ENCODE measurements at regions not wholly inside any gene's neighbourhood (a gene's known extent, or its start where the extent isn't known, plus 50 kb on each side); places are given as distances from the start of the nearest gene placed in this dataset.

DNA sequence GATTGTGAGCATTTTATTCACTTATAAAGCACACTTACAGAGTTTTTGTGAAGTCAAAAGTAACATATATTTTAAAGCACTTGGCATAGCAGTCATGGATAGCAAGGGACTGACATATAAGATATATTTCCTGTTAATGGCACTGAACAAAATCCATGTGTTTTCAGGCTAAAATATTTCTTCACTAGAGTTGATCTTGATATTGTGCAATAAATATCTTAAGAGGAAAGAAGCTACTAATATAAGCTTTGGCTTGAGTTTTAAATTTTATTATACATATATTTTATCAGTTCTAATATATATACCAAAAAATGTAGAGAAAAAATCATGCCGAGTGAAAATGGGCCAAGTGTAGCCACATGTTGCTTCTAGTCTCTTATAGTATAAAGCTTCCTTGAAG is 189.7 kb upstream of the DPP10 start:
- no peak for DNase-seq
- TF ChIP-seq, protein P1, sequence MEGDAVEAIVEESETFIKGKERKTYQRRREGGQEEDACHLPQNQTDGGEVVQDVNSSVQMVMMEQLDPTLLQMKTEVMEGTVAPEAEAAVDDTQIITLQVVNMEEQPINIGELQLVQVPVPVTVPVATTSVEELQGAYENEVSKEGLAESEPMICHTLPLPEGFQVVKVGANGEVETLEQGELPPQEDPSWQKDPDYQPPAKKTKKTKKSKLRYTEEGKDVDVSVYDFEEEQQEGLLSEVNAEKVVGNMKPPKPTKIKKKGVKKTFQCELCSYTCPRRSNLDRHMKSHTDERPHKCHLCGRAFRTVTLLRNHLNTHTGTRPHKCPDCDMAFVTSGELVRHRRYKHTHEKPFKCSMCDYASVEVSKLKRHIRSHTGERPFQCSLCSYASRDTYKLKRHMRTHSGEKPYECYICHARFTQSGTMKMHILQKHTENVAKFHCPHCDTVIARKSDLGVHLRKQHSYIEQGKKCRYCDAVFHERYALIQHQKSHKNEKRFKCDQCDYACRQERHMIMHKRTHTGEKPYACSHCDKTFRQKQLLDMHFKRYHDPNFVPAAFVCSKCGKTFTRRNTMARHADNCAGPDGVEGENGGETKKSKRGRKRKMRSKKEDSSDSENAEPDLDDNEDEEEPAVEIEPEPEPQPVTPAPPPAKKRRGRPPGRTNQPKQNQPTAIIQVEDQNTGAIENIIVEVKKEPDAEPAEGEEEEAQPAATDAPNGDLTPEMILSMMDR (IDR thresholded peaks at IDR 0.05 in 4 of 5, conservative IDR thresholded peaks at IDR 0.05 in 1 of 5) = no peak
- Histone ChIP-seq H3K36me3 (no peaks in the 10 kb centered on the region), H3K4me1 (no peaks in the 10 kb centered on the region), H3K27me3 (no peaks in the 10 kb centered on the region), H3K4me3 (no peak overlapping the region), H3K27ac (no peak overlapping the region), H3K9me3 (no peaks in the 10 kb centered on the region)
- intact Hi-C loops (cut with DNase I; ENCODE audit: low total_unique reads) = no loop called here
- in situ Hi-C loops (cut with MboI; ENCODE audit: low sequenced_read_pairs in 4 of 4) = no loop called here
- ATAC-seq = no peak

DNA sequence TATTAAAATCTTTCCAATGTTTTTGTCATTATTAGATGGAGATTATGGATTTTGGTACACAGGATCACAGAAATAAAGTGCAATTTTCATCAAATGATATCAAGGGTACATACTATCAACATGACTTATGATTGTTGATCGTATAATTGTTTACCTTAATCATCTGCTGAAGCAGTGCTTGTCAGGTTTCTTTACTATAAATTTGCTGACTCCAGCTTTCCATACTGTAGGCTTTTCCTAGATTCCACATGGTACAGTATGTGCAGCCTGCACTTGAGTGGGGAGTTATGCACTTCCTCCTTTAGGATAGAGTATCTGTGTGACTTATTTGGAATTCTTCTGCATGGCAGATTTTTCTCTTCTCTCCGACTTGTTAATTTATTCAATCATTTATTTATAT is 187.6 kb upstream of the DPP10 start:
- Histone ChIP-seq H3K4me1 (no peaks in the 10 kb centered on the region), H3K4me3 (no peak overlapping the region), H3K27ac (no peak overlapping the region), H3K36me3 (no peaks in the 10 kb centered on the region), H3K27me3 (no peaks in the 10 kb centered on the region), H3K9me3 (no peaks in the 10 kb centered on the region)
- ATAC-seq (no peak), DNase-seq (no peak)
- intact Hi-C loops (cut with DNase I; ENCODE audit: low total_unique reads) (no loop called here), in situ Hi-C loops (cut with MboI; ENCODE audit: low sequenced_read_pairs in 4 of 4) (no loop called here)
- TF ChIP-seq, protein P1 (IDR thresholded peaks at IDR 0.05 in 4 of 5, conservative IDR thresholded peaks at IDR 0.05 in 1 of 5) = no peak
- TF ChIP-seq POLR2A (IDR thresholded peaks at IDR 0.05) = no peak

DNA sequence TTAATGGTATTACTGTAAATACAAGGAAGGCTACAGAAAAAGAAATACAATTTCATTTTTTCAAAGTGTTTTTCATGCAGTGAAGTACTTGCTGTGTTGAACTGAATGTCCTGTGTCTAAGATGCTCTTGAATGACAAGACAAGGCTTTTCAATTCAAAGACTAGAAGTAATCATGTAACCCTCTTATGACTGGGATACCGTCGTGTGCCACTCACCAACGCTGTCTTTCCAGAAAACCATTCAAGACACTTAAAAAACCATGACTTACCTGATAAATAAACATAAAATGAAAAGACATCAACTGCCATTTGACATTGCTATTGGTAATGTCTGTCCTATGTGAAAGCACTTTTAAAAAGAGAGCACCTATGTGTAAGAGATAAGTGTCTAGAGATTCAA is 183.1 kb upstream of the DPP10 start:
- H3K4me1 ChIP-seq = no peaks in the 10 kb centered on the region
- no peaks in the 10 kb centered on the region for H3K36me3 ChIP-seq
- TF ChIP-seq POLR2A (IDR thresholded peaks at IDR 0.05) = no peak
- TF ChIP-seq, protein P1 (IDR thresholded peaks at IDR 0.05 in 4 of 5, conservative IDR thresholded peaks at IDR 0.05 in 1 of 5) = no peak
- no peaks in the 10 kb centered on the region for H3K27me3 ChIP-seq
- intact Hi-C loops (cut with DNase I; ENCODE audit: low total_unique reads) (no loop called here), in situ Hi-C loops (cut with MboI; ENCODE audit: low sequenced_read_pairs in 4 of 4) (no loop called here)
- H3K27ac ChIP-seq = no peak overlapping the region
- no peak overlapping the region for H3K4me3 ChIP-seq
- DNase-seq (no peak), ATAC-seq (no peak)
- no peaks in the 10 kb centered on the region for H3K9me3 ChIP-seq

DNA sequence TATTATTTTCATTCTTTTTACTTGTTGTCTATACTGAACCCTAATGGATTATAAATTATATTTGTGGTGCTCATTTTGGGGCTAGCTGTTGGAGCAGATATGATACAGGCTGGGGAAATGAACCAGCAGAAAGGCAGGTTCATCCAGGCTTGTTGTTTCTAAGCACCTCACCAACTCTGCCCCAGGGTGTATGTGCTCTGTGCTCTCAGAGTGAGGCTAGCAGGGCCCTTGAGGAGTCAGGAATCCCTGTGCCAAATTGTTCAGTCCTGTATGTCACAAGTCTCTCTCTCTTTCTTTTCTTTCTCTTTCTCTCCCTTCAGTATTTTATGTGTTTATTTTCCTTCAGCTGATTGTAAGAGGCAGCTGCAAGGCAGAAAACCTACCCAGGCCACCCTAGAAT is 181.1 kb upstream of the DPP10 start:
- Histone ChIP-seq H3K27me3 (no peaks in the 10 kb centered on the region), H3K4me1 (no peaks in the 10 kb centered on the region), H3K4me3 (no peak overlapping the region), H3K9me3 (no peaks in the 10 kb centered on the region), H3K27ac (no peak overlapping the region), H3K36me3 (no peaks in the 10 kb centered on the region)
- ATAC-seq (no peak), DNase-seq (no peak)
- TF ChIP-seq, protein P1 (IDR thresholded peaks at IDR 0.05 in 4 of 5, conservative IDR thresholded peaks at IDR 0.05 in 1 of 5) = no peak
- no peak for TF ChIP-seq POLR2A (IDR thresholded peaks at IDR 0.05)
- in situ Hi-C loops (cut with MboI; ENCODE audit: low sequenced_read_pairs in 4 of 4) = no loop called here
- intact Hi-C loops (cut with DNase I; ENCODE audit: low total_unique reads) = no loop called here

DNA sequence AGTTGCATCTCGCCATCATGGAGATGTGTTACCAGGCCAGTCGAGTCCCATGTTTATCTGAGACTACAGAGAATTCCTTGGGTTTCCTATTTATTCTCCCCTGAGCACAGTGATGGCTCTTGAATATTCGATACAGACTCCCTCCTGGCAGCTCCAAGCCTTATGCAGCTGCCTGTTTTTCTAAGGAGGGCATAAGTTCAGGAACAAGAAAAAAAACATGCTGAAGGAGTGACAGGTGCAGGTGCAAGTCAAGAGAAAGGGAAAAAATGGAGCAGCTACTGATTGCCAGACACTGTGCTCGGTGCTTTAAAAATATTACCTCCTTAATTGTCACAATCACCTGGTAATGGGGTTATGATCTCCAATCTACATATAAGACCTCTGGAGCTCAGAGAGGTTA is 177.2 kb upstream of the DPP10 start:
- in situ Hi-C loops (cut with MboI; ENCODE audit: low sequenced_read_pairs in 4 of 4) (no loop called here), intact Hi-C loops (cut with DNase I; ENCODE audit: low total_unique reads) (no loop called here)
- Histone ChIP-seq H3K4me3 (no peak overlapping the region), H3K27me3 (no peaks in the 10 kb centered on the region), H3K36me3 (no peaks in the 10 kb centered on the region), H3K27ac (no peak overlapping the region), H3K4me1 (no peaks in the 10 kb centered on the region), H3K9me3 (no peaks in the 10 kb centered on the region)
- TF ChIP-seq POLR2A (IDR thresholded peaks at IDR 0.05) = no peak
- TF ChIP-seq, protein P1 (IDR thresholded peaks at IDR 0.05 in 4 of 5, conservative IDR thresholded peaks at IDR 0.05 in 1 of 5) = no peak
- DNase-seq (no peak), ATAC-seq (no peak)

Data from gastrocnemius medialis (tissue), 4 donors.